HepG2 (cell line): ENCODE measurements at regions not wholly inside any gene's neighbourhood (a gene's known extent, or its start where the extent isn't known, plus 50 kb on each side); places are given as distances from the start of the nearest gene placed in this dataset.

Source experiments
- ATAC-seq: fragments of 200-7000 bp; cut with Tn5 transposase; 3 replicates; pipeline ENCODE4 v1.9.1; 2020; ENCODE audit warnings: mild to moderate bottlenecking, moderate library complexity
- BruUV-seq: library from RNA; stranded (reverse); fragments of 400-500 nt; replicated peaks from 2 replicates; lab custom pipeline; 2021; lab: Mats Ljungman, UMichigan
- CTCF ChIA-PET: fragments of 300-600 bp; formaldehyde crosslinking; extraction: SDS; loops from one replicate; lab custom pipeline; 2021; ENCODE audit warnings: low total read pairs, inconsistent platforms, low intra/inter-chr PET ratio; lab: Yijun Ruan, JAX
- POLR2A ChIA-PET: fragments of 350-600 bp; sonication (Branson Sonifier 250); formaldehyde crosslinking; loops from one replicate; lab custom pipeline; 2020; ENCODE audit warnings: antibody characterized with exemption, inconsistent platforms; lab: Yijun Ruan, JAX
- DNase-seq: peaks from one replicate; pipeline ENCODE4 v3.0.0-alpha.2; 2015; ENCODE audit warnings: low spot score
- FAIRE-seq: peaks from 3 replicates; lab custom pipeline; 2011; peaks lifted over from hg19 to GRCh38; lab: Jason Lieb, UNC
- H2AFZ ChIP-seq: one replicate; pipeline ENCODE4 v1.6.1; 2011; ENCODE audit warnings: low read length, inconsistent platforms
- H3K27ac ChIP-seq: fragments of 300-600 bp; 3 replicates; pipeline ENCODE4 v1.8.0; 2011; ENCODE audit warnings: mixed run types, mild to moderate bottlenecking, mixed read lengths, low read length, inconsistent platforms; ENCODE audit not compliant: insufficient read depth; ENCODE audit errors: extremely low read length
- H3K27me3 ChIP-seq, 2 experiments: fragments of 200-600 bp in 1 of 2; 2 replicates in 1 of 2; 3 replicates in 1 of 2; pipeline versions ENCODE4 v1.6.0 to v1.8.0; 2011; ENCODE audit warnings: low read length in 2 of 2, mild to moderate bottlenecking in 2 of 2, moderate library complexity in 2 of 2, inconsistent platforms in 1 of 2; ENCODE audit not compliant: insufficient read depth in 2 of 2, control insufficient read depth in 1 of 2
- H3K36me3 ChIP-seq, 2 experiments: fragments of 200-600 bp in 1 of 2; replicated peaks in 1 of 2; 2 replicates in 1 of 2; 3 replicates in 1 of 2; pipeline versions ENCODE4 v1.5.1 to v1.8.0; 2011; ENCODE audit warnings: low read length in 2 of 2, inconsistent platforms in 1 of 2; ENCODE audit not compliant: insufficient read depth in 2 of 2, control insufficient read depth in 1 of 2
- H3K4me1 ChIP-seq: 2 replicates; pipeline ENCODE4 v1.5.1; 2012; ENCODE audit warnings: low read length, inconsistent platforms; ENCODE audit not compliant: insufficient read depth
- H3K4me2 ChIP-seq: 2 replicates; pipeline ENCODE4 v1.6.0; 2011; ENCODE audit warnings: low read depth, low read length, inconsistent platforms
- H3K4me3 ChIP-seq, 3 experiments: fragments of 200-600 bp in 1 of 3; sonication (generic), shearing (Covaris generic) in 1 of 3; replicated peaks in 1 of 3; 2 replicates each; pipeline ENCODE4 v1.5.1; 2011 to 2016; ENCODE audit warnings: low read length in 3 of 3, inconsistent platforms in 2 of 3, low read depth in 2 of 3, mild to moderate bottlenecking in 2 of 3, control low read depth in 1 of 3, mixed read lengths in 1 of 3; ENCODE audit not compliant: insufficient read depth in 1 of 3
- H3K79me2 ChIP-seq: one replicate; pipeline ENCODE4 v1.6.1; 2011; ENCODE audit warnings: low read length, inconsistent platforms; ENCODE audit not compliant: insufficient read depth
- H3K9ac ChIP-seq: 2 replicates; pipeline ENCODE4 v1.6.0; 2011; ENCODE audit warnings: mild to moderate bottlenecking, low read depth, low read length, inconsistent platforms; ENCODE audit not compliant: insufficient read depth
- H3K9me3 ChIP-seq: 2 replicates; pipeline ENCODE4 v1.5.1; 2012; ENCODE audit warnings: mild to moderate bottlenecking, low read length
- H4K20me1 ChIP-seq: 2 replicates; pipeline ENCODE4 v1.6.0; 2011; ENCODE audit warnings: inconsistent platforms, mild to moderate bottlenecking, low read length, moderate library complexity; ENCODE audit not compliant: insufficient read depth
- AKAP8 ChIP-seq: sonication (generic); formaldehyde crosslinking; IDR thresholded peaks from 2 replicates; pipeline ENCODE4 v1.5.1; 2020; ENCODE audit warnings: mild to moderate bottlenecking, missing genetic modification reagents
- BRD4 ChIP-seq: sonication (generic); formaldehyde crosslinking; IDR thresholded peaks from 2 replicates; pipeline ENCODE4 v1.4.0; 2020; ENCODE audit warnings: missing genetic modification reagents
- FOXK1 ChIP-seq: sonication (generic); formaldehyde crosslinking; IDR thresholded peaks from 2 replicates; pipeline ENCODE4 v1.4.0; 2020; ENCODE audit warnings: low read depth, missing genetic modification reagents, borderline replicate concordance
- HNF1B ChIP-seq: sonication (generic); formaldehyde crosslinking; IDR thresholded peaks from 2 replicates; pipeline ENCODE4 v1.5.1; 2020; ENCODE audit warnings: mild to moderate bottlenecking, moderate library complexity, missing genetic modification reagents
- KDM6A ChIP-seq: IDR thresholded peaks from 2 replicates; pipeline ENCODE4 v1.6.1; 2016; ENCODE audit warnings: low read depth
- MEF2D ChIP-seq: sonication (generic); formaldehyde crosslinking; IDR thresholded peaks from 2 replicates; pipeline ENCODE4 v1.5.1; 2020; ENCODE audit warnings: mild to moderate bottlenecking, missing genetic modification reagents
- RARG ChIP-seq: sonication (generic); formaldehyde crosslinking; IDR thresholded peaks from 2 replicates; pipeline ENCODE4 v1.4.0; 2020; ENCODE audit warnings: low read depth, mild to moderate bottlenecking, missing genetic modification reagents
- SIN3A ChIP-seq: IDR thresholded peaks from 2 replicates; pipeline ENCODE4 v1.6.1; 2011; ENCODE audit warnings: low read depth, mild to moderate bottlenecking, control low read depth, low read length, borderline replicate concordance
- SMYD3 ChIP-seq: sonication (generic); formaldehyde crosslinking; IDR thresholded peaks from 2 replicates; pipeline ENCODE4 v1.8.1; 2023; ENCODE audit warnings: mild to moderate bottlenecking, missing genetic modification reagents
- SP4 ChIP-seq: sonication (generic); formaldehyde crosslinking; IDR thresholded peaks from 2 replicates; pipeline ENCODE4 v1.8.1; 2023; ENCODE audit warnings: mild to moderate bottlenecking, missing genetic modification reagents
- ZBTB37 ChIP-seq: sonication (generic); formaldehyde crosslinking; IDR thresholded peaks from 2 replicates; pipeline ENCODE4 v1.4.0; 2020; ENCODE audit warnings: mild to moderate bottlenecking, missing genetic modification reagents
- ZNF251 ChIP-seq: sonication (generic); formaldehyde crosslinking; IDR thresholded peaks from 2 replicates; pipeline ENCODE4 v1.9.0; 2021; ENCODE audit warnings: mild to moderate bottlenecking, missing genetic modification reagents
- ZNF326 ChIP-seq: sonication (generic); formaldehyde crosslinking; IDR thresholded peaks from 2 replicates; pipeline ENCODE4 v1.4.0; 2020; ENCODE audit warnings: missing genetic modification reagents, borderline replicate concordance
- ZNF496 ChIP-seq: sonication (generic); formaldehyde crosslinking; IDR thresholded peaks from 2 replicates; pipeline ENCODE4 v1.8.1; 2023; ENCODE audit warnings: mild to moderate bottlenecking, moderate library complexity, missing genetic modification reagents; ENCODE audit not compliant: insufficient replicate concordance
- ZNF570 ChIP-seq: sonication (generic); formaldehyde crosslinking; IDR thresholded peaks from 2 replicates; pipeline ENCODE4 v1.4.0; 2020; ENCODE audit warnings: mild to moderate bottlenecking, missing genetic modification reagents, borderline replicate concordance
- WGBS: methylation state at CpG from one replicate; pipeline ENCODE4 v1.1.6; 2017; ENCODE audit warnings: low lambda C conversion rate; 5-methylcytosine and 5-hydroxymethylcytosine counted together
- in situ Hi-C: cut with HindIII; loops from 2 replicates; pipeline ENCODE4 v1.10.0; 2017; ENCODE audit warnings: low pct_unique_long_range_greater_than_20kb; ENCODE audit not compliant: extremely low pct_ligation_motif_present
- intact Hi-C: fragments of 100-400 bp; cut with micrococcal nuclease; formaldehyde crosslinking; loops from one replicate; pipeline ENCODE4 v1.10.0; 2022; ENCODE audit not compliant: unreplicated experiment
- TF ChIP-seq, protein P1 (sequence below): sonication (generic); formaldehyde crosslinking; IDR thresholded peaks from 2 replicates; pipeline ENCODE4 v1.4.0; 2020; ENCODE audit warnings: missing genetic modification reagents

DNA sequence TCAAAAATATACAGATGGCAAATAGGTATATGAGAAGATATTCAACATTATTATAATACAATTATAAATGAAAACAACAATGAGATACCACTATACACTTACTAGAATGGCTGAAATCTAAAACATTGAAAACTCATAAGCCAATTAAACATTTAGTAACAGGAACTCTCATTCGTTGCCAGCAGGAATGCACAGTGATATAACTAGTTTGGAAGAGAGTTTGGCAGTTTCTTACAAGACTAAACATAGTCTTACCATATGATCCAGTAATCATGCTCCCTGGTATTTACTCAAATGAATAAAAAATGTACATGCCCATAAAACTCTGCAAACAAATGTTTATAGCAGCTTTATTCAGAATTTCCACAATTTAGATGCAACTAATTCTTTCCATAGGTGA lies 476.2 kb upstream of the COBL start:
- no peak overlapping the region for H3K4me2 ChIP-seq
- H3K27ac ChIP-seq = no peak overlapping the region
- in situ Hi-C loops (no loop called here), intact Hi-C loops (no loop called here)
- DNase-seq (no peak), FAIRE-seq (no peak), ATAC-seq (no peak)
- no peaks in the 10 kb centered on the region for H3K79me2 ChIP-seq
- WGBS = 0% methylated on average over 1 of the region's 1 CpG
- POLR2A ChIA-PET = no interaction called here
- no peaks in the 10 kb centered on the region for H4K20me1 ChIP-seq
- no TSS peak for BruUV-seq
- CTCF ChIA-PET = no interaction called here
- H3K36me3 ChIP-seq = no peaks in the 10 kb centered on the region
- H3K4me3 ChIP-seq = no peak overlapping the region
- no peak overlapping the region for H2AFZ ChIP-seq
- H3K9me3 ChIP-seq = no peaks in the 10 kb centered on the region
- H3K27me3 ChIP-seq = no peaks in the 10 kb centered on the region
- no peak for TF ChIP-seq AKAP8
- TF ChIP-seq FOXK1 (CRISPR knock-in tag) = no peak
- no peak for TF ChIP-seq ZNF496
- TF ChIP-seq MEF2D (CRISPR knock-in tag) = no peak
- TF ChIP-seq ZNF326 (CRISPR knock-in tag) = no peak
- TF ChIP-seq KDM6A (CRISPR knock-in tag) = no peak
- TF ChIP-seq ZBTB37 (CRISPR knock-in tag) = no peak
- TF ChIP-seq, protein P1, sequence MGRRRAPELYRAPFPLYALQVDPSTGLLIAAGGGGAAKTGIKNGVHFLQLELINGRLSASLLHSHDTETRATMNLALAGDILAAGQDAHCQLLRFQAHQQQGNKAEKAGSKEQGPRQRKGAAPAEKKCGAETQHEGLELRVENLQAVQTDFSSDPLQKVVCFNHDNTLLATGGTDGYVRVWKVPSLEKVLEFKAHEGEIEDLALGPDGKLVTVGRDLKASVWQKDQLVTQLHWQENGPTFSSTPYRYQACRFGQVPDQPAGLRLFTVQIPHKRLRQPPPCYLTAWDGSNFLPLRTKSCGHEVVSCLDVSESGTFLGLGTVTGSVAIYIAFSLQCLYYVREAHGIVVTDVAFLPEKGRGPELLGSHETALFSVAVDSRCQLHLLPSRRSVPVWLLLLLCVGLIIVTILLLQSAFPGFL (CRISPR knock-in tag) = no peak
- TF ChIP-seq SP4 (CRISPR knock-in tag) = no peak
- no peak for TF ChIP-seq SMYD3 (CRISPR knock-in tag)
- TF ChIP-seq BRD4 (CRISPR knock-in tag) = no peak
- no peak for TF ChIP-seq ZNF251 (CRISPR knock-in tag)
- TF ChIP-seq SIN3A = no peak
- TF ChIP-seq HNF1B (CRISPR knock-in tag) = no peak
- no peak for TF ChIP-seq RARG
- TF ChIP-seq ZNF570 (CRISPR knock-in tag) = no peak
- no peak overlapping the region for H3K9ac ChIP-seq
- no peaks in the 10 kb centered on the region for H3K4me1 ChIP-seq
